COLO668 (cell line): ENCODE measurements at regions not wholly inside any gene's neighbourhood (a gene's known extent, or its start where the extent isn't known, plus 50 kb on each side); places are given as distances from the start of the nearest gene placed in this dataset.
A peak's percentile ranks its signal among the peaks of the same experiment; 100 is the strongest.

ENCODE experiments used
- DNase-seq: peaks from one replicate; lab custom pipeline; 2025; ENCODE audit not compliant: unreplicated experiment; lab: John Stamatoyannopoulos, UW

DNA sequence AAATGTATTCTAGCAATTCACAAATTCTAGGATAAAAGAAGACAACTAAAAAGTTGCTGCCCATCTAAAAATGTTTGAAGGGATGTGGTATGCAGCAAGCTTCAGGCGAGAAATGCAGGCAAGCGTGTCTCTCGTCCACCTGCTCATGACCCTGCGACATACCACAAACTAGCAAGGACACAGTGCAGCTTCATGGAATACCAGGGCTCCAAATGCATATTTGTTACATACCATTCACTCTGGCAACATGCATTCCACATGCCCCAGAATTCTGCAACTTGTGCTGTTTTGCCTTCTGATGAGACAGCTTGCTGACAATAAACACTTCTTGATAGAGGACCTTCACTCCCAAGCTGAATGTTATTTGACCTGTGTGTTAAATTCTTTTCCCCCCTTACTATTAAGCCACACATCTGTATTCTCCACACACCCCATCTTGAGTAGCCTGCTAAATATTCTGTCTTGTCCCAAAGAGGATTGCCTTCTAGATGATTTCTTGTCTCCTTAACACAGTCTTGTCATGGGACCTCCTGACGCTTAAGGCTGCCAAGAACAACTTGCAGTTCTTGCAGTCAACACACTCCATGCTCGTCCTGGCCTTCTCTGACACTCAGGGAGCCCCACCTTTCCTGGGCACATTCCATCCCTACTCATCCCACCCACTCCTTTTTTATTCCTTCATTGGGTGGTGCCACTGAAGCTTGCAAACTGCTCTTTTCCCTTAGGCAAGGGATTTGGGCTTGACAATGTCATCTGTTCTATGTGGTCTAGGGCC is 340.5 kb downstream of the PIK3R1 start:
- DNase-seq = no peak

DNA sequence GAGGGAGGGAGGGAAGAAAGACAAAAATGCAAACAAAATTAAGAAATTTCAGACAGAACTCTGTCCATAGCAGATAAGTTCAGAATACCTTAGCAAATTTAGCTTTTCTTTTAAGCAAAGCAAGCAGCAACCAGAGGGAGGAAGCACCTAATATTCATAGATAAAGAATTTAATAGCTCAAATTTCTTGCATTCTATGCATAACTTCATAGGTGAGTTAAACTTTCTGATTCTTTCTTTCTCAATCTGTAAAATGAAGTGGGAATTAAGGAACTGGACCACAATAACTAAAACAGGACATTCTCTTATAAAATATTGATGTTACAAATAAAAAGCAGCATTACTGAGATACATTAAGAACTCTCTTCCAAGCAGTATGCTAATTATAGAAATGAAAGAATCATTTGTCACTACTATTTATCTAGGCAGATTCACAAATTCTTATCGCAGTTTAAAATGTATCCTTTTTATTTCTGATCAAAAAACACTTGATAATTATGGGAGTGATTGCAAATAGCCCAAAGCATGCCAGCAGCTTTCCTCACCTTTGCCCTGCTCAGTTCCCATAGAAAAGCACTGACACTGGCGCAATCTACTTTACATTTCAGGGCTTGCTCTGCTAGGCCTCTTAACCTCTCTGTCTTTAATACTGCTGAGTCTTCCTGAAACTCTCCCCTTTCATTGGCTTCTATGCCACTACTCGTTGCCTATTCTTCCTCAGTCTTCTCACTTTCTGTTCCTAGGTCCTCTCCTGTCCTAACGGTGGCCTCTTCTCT is 341.8 kb downstream of the PIK3R1 start:
- no peak for DNase-seq

DNA sequence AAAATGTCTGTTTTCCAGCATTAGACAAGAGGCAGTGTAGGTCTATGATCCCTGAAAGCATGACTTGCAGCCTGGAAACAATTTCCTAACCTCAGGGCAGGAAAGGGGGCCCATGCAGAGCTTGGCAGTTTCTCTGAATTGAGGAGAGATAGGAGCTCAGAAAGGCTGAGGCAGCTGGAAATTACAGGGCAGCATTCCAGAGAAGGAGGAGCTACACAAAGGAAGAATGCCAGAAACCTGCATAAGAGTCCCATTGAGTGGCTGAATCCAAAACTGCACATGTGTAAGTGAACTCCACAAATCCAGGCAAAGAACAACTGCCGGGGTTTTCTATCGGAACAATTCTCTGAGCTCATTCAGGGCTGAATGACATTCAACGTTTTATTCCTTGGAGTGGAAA is 346.8 kb downstream of the PIK3R1 start:
- DNase-seq = no peak

DNA sequence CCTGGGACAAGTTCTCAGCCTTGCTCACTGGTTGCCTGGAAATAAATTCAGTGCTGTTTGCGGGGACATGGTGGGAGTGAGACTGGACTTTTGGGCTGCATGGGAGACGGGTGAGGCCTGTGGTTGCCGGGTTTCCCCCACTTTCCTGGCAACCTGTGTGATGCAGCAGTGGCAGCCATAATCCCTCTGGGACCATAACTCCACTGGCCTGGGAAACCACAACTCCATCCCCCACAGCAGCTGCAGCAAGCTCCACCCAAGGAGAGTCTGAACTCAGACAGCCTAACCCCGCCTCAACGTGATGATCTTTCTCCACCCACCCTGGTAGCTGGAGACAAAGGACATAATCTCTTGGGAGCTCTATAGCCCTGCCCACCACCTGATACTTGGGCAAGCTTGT is 349.9 kb downstream of the PIK3R1 start:
- peak; percentile 20 for DNase-seq

DNA sequence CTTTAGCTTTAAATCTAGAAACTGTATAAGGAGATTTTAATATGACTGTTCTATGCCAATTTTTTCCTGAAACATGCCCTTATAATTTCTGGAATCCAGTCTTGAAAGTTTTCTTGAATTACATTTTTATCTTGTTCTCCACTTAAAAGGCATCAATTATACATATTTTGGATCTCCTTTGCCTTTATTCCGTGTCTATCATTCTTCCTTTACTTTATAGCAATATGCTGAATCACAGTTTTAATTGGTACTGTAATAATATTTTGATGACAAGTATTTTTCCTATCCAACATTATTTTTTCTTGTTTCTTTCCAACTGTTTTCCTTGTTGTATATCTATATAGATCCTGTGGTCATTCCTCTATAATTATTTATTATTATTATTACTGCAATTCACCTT is 361.2 kb downstream of the PIK3R1 start:
- DNase-seq = no peak

DNA sequence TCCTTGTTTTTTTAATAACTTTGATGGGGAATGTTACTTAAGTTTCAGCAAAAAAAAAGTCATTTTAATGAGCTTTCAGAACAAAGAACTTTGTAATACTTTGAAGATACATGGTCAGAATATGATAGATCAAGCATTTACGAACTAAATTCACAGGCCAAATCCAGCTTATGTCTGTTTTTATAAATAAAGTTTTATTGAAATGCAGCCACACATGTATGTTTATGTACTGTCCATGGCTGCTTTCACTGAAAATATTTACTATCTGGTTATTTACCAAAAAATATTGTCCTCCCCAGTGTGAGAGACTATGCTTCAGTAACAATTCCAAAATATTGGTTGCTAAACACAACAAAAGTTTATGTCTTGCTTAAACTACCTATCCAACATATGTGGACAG is 366.7 kb downstream of the PIK3R1 start:
- DNase-seq = no peak

DNA sequence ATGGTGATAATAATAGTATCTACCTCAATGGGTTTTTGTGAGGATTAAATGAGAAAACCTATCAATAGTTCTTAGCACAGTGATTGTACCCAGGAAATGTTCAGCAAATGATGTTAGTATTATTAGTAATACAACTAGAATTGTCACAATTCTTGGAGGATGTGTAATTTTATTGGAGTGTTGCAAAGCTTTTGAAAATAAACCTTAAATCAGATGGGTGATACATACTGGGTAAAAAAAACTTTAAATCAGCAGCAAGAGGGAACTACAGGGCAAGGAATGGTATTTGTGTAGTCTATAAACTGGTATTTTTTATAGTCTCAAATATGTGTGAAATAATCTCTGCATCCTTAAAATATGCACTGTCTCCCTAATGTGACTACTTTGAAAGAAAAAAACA is 371.6 kb downstream of the PIK3R1 start:
- no peak for DNase-seq

DNA sequence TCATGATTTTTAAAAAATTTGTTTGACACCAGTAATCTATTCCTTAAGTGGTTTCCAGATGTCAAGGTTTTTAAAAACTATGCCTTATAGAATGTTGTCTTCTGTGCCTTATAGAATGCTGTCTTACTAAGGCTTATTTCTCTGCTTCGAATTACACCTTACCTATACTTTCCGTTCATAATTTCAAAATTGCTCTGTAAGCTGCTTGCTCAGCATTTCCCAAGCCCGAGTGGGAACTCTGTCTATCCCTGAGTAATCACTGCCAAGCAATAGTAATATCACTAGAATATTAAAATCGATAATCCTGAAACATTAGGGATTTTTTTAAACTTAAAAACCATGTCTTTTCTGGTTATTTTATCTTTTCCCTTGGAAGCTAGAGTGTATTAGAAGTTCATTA is 376.3 kb downstream of the PIK3R1 start:
- DNase-seq = no peak

DNA sequence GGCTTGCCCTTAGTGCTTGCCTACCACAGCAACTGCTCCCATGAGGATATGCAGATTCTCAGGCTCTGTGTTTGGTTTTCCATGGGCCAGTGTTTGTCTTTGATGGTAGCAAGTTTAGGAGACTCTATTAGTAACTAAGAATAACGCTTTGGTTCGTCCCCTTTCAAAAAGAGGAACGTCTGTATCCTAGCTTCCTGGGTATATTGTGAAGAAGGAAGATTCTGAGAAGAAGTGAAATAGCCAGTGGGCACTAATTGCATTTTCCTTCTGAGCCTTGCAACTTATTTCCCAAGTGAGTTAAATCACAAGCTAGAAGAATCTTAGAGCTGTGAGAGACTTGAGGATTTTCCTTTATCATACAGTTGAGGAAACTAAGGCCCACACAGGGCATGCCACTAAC is 376.8 kb downstream of the PIK3R1 start:
- DNase-seq = no peak

DNA sequence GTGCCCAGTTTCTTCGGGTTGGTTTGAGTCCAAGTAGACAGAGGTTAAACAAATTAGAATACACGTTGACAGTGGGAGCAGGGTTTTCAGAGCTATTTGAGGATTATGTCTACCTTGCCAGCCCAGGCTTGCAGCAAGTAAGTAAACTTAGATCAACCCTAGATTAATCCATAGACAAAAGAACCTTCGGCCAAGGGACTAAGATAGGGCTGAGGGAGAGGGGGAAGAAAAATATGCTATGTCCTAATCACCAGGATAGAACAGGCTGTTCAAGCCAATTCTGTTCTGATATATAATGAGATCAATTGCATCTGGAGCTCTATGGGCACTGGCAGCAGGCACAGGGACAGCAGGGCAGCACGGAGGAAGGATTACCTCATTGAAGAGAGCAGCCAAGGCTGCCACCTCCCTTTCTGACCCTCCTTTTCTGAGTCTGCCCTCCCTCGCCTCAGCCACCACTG is 377.7 kb downstream of the PIK3R1 start:
- DNase-seq = peak; percentile 30

DNA sequence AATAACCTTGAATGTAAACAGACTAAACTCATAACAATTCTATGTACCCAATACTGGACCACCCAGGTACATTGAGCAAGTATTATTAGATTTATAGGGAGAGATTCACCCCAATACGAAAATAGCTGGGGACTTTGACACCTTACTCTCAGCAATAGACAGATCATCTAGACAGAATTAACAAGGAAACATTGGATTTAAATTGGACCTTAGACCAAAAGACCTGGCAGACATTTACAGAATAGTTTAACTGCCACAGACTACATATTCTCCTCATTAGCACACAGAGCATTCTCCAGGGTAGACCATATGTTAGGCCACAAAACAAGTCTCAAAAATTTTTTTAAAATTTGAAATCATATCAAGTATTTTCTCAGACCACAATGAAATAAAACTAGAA is 397.4 kb downstream of the PIK3R1 start:
- no peak for DNase-seq

DNA sequence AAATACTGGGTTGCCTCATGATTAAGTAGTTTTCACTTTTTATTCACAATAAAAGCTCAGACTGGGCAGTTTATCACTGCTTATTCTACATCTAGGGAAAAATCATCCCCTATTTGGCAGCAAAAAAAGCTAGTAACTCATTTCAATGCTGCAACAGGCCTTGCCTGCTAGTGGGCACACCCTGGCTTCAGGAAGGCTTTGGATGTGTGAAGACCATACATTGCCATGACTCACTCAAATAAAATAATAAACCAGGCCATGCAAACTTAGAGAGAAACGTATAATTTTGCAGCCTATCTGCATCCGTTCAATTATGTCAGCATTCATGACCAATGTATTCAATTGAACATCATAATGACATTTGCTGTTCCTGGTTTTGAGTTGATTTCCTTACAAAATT is 402.9 kb downstream of the PIK3R1 start:
- DNase-seq = no peak

DNA sequence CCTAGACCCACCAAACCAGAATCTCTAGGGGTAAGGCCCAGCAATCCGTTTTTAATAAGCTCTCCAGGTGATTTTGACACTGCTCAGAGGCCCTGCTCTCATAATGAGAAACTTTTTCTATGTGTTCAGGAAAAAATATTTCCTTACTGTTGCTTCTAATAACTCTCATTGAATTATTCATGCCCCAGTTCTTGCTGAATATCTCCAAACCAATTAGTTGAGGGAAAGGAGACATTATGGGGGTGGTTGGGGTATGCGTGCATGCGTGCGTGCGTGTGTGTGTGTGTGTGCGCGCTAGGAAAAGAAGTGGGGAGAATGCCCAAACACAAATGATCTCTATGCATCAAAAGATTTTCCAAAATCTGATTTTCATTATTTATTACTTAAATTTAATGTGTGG is 411.4 kb downstream of the PIK3R1 start:
- DNase-seq = no peak

DNA sequence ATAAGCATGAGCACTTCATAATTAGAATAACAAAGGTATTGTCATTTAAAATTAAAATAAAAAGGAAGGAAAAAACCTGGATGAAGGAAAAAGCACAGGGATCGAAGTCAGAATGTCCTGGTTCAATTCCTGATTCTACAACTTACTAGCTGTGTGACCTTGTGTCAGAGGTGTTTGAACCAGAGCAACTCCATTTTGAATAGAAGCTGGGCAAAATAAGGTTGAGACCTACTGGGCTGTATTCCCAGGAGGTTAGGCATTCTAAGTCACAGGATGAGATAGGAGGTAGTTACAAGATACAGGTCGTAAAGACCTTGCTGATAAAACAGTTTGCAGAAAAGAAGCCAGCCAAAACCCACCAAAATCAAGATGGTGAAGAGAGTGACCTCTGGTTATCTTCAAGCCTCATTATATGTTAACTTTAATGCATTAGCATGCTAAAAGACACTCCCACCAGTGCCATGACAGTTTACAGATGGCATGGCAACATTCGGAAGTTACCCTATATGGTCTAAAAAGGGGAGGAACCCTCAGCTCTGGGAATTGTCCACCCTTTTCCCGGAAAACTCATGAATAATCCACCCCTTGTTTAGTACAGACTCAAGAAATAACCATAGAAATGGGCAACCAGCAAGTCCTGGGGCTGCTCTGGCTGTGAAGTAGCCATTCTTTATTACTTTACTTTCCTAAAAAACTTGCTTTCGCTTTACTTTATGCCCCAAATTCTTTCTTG is 412.7 kb downstream of the PIK3R1 start:
- DNase-seq = no peak

DNA sequence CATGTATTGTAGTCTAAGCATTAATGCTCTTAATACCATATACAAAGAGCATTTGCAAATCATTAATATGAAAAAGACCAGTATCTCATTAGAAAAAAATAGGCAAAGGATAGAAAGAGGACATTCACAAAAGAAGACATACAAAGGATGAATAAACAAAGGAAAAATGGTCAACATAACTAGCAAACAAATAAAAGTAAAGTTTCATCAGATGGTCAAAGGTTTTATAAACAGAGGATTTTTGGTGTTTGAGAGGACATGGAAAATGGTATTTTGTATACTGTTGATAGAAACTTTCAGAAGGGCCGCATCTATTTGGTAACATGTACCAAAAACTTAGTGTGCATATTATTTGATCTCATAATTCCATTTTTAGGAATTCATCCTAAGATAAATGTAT is 414.8 kb downstream of the PIK3R1 start:
- DNase-seq = no peak

DNA sequence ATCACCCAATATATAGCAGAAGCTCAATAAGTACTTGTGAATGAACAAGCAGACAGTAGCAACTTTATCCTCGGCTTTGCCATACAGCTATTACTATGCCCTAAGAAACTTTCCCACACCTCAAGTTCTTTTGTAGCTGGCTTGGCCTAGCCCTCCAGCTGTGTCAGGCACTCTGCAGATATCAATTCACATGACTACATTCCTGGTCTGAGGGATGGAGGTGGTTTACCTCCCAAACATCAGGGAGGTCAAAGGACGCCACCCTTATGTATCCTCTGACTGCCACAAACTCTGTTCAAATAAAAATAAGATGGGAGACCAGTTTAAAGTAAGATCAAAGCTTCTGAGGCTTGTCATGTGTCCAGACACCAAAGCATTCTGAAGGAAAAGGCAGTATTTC is 416.3 kb downstream of the PIK3R1 start:
- no peak for DNase-seq

DNA sequence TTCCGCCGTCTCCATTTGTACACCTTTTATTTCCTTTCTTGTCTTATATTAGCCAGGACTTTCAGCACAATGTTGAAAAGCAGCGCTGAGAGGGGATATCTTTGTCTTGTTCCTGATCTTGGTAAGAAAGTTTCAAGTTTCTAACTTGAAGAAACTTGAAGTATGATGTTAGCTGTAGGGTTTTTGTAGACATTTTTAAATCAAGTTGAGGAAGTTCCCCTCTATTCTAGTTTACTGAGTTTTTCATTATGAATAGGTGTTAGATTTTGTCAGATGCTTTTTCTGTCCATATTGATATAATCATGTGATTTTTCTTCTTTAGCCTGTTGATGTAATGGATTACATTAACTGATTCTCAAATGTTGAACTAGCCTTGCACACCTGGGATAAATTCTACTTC is 425.7 kb downstream of the PIK3R1 start:
- DNase-seq = no peak

DNA sequence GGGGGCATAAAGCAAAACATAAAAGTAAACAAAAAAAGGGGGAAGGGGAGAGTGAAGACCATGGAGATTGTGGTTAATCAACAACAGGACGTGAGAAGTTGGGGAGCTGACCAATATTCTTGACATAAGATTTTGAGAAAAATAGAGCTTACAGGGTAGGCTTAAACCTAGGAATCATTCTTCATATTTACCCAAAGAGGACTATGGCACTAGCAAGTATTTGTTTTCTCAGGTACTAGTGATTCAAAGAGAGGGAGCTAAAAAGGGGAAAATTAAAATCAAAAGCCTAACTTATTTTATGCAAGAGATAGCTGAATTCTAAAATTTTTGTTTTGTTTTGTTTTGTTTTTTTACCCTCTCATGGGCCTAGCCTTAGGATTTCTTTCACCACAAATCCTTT is 427.5 kb downstream of the PIK3R1 start:
- DNase-seq = no peak

DNA sequence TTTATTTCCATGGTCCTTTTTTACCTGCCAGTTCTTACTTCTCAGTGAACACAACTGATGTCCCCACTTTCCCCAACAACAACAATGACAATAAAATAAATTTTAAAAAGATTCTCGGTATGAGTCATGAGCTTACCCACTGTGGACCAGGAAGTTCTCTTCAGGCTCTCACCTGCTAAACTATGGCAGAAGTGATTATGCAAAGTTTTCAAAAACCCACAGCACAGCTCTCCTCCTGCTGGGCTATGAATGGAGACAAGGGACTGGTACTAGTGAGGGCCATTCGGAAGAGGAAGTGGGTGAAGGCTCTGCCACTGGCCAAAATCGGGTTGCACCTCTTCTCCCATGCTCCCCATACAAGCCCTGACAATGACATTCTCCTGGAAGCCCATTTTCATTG is 429.4 kb downstream of the PIK3R1 start:
- DNase-seq = no peak

DNA sequence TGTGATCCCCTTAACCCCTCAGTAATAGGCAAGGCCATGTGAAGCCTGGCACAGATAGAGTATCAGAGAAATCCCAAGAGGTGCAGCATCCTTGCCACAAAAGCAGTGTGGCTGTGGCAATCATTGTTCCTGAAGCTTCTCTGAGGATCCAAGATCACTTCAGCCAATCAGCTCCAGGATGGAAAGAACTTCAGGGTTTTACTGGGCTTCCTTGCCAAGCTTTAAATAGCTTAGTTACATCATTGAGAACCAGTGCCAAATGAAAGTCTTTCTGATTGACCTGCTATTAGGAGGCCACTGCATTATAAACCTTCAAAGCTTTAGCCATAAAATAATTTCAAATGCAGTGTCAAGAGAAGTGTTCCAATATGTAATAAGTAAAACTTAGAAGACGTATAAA is 430.6 kb downstream of the PIK3R1 start:
- DNase-seq = no peak

DNA sequence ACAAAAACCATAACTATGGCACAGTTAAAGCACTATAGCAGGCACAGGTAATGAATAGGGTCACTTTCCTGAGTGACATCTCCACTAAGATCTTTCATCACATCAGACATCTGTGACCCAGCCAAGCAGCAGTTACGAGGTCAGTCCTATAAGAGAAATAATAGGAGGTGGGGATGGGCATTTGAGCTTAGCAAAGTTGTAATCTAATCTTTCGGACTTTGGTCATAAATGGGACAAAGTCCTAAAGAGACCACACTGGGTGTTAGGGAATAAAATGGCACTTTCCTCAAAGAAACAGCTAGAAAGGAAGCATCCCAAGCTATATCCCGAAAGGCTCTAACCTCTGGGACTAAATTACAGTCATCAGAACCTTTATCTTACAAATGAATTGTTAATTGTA is 432.2 kb downstream of the PIK3R1 start:
- no peak for DNase-seq
